CD4-positive, alpha-beta T cell treated with Interferon alpha-2 for 1 hour (primary cell): ENCODE measurements at regions not wholly inside any gene's neighbourhood (a gene's known extent, or its start where the extent isn't known, plus 50 kb on each side); places are given as distances from the start of the nearest gene placed in this dataset.
A peak's percentile ranks its signal among the peaks of the same experiment; 100 is the strongest.
"Not testable (repeated sequence)": the region's sequence is repeated elsewhere in the genome, so short reads cannot be mapped to it uniquely, and the experiment has no call there.

Source experiments
- DNase-seq, 2 donors: peaks; one replicate each; pipeline ENCODE4 v3.0.0-alpha.2; 2020 to 2022

- DNase-seq = no peak
Measured at GRCh38 chr2:58501371-58502160, 260.4 kb upstream of the FANCL start.

GRCh38 chr2:58497168-58497567, 256.0 kb upstream of the FANCL start:
- no peak for DNase-seq

- no peak for DNase-seq
Measured at GRCh38 chr2:58495806-58496205, 254.7 kb upstream of the FANCL start.

GRCh38 chr2:58494071-58494501, 253.0 kb upstream of the FANCL start:
- no peak for DNase-seq

GRCh38 chr2:58484629-58485028, 243.5 kb upstream of the FANCL start:
- no peak for DNase-seq

GRCh38 chr2:58484221-58484620, 243.1 kb upstream of the FANCL start:
- DNase-seq = no peak

GRCh38 chr2:58483307-58483706, 242.2 kb upstream of the FANCL start:
- no peak for DNase-seq

GRCh38 chr2:58481670-58482069, 240.5 kb upstream of the FANCL start:
- DNase-seq = no peak

GRCh38 chr2:58480141-58480540, 239.0 kb upstream of the FANCL start:
- no peak for DNase-seq

- DNase-seq = no peak
Measured at GRCh38 chr2:58479535-58480140, 238.5 kb upstream of the FANCL start.

- no peak for DNase-seq
Measured at GRCh38 chr2:58476556-58476955, 235.4 kb upstream of the FANCL start.

GRCh38 chr2:58475756-58476155, 234.6 kb upstream of the FANCL start:
- DNase-seq = no peak

GRCh38 chr2:58473165-58473564, 232.0 kb upstream of the FANCL start:
- DNase-seq = no peak

GRCh38 chr2:58466804-58467203, 225.7 kb upstream of the FANCL start:
- DNase-seq = no peak

GRCh38 chr2:58466021-58466420, 224.9 kb upstream of the FANCL start:
- not testable (repeated sequence) for DNase-seq

GRCh38 chr2:58460670-58461069, 219.5 kb upstream of the FANCL start:
- no peak for DNase-seq

- peak in 1 of 2 donors; percentile 3 for DNase-seq
Measured at GRCh38 chr2:58449286-58450010, 208.3 kb upstream of the FANCL start.

GRCh38 chr2:58448845-58449244, 207.7 kb upstream of the FANCL start:
- DNase-seq = no peak

GRCh38 chr2:58448065-58448507, 207.0 kb upstream of the FANCL start:
- DNase-seq = peak in 1 of 2 donors; percentile 9

- DNase-seq = no peak
Measured at GRCh38 chr2:58447586-58447985, 206.5 kb upstream of the FANCL start.

GRCh38 chr2:58441643-58442042, 200.5 kb upstream of the FANCL start:
- no peak for DNase-seq

GRCh38 chr2:58436872-58437271, 195.7 kb upstream of the FANCL start:
- no peak for DNase-seq

GRCh38 chr2:58435246-58435645, 194.1 kb upstream of the FANCL start:
- no peak for DNase-seq

GRCh38 chr2:58434692-58435091, 193.6 kb upstream of the FANCL start:
- DNase-seq = no peak
